SK-N-SH treated with all-trans-retinoic acid at 6 μM for 48 hours (cell line): ENCODE measurements at regions not wholly inside any gene's neighbourhood (a gene's known extent, or its start where the extent isn't known, plus 50 kb on each side); places are given as distances from the start of the nearest gene placed in this dataset.

ENCODE experiments used
- ATAC-seq: fragments of 200-7000 bp; cut with Tn5 transposase; 3 replicates; pipeline ENCODE4 v1.9.1; 2020; ENCODE audit warnings: mild to moderate bottlenecking, moderate library complexity
- ARNTL ChIP-seq: fragments of 450-650 bp; formaldehyde crosslinking; IDR thresholded peaks from 2 replicates; pipeline ENCODE4 v1.5.0; 2020; ENCODE audit warnings: low read depth, mild to moderate bottlenecking, moderate library complexity, borderline replicate concordance
- BACH2 ChIP-seq: fragments of 250-450 bp; sonication (Bioruptor Pico); IDR thresholded peaks from 2 replicates; pipeline ENCODE4 v1.9.0; 2021; ENCODE audit warnings: mild to moderate bottlenecking, borderline replicate concordance
- CREB5 ChIP-seq: fragments of 250-450 bp; sonication (Bioruptor Pico); IDR thresholded peaks from 2 replicates; pipeline ENCODE4 v1.5.1; 2020; ENCODE audit warnings: low read depth, mild to moderate bottlenecking, moderate library complexity
- CSDC2 ChIP-seq: fragments of 250-450 bp; sonication (Bioruptor Pico); IDR thresholded peaks from 2 replicates; pipeline ENCODE4 v1.5.0; 2020; ENCODE audit warnings: mild to moderate bottlenecking, moderate library complexity
- CSRNP3 ChIP-seq: fragments of 250-450 bp; sonication (Bioruptor Pico); IDR thresholded peaks from 2 replicates; pipeline ENCODE4 v1.5.1; 2021; ENCODE audit warnings: mild to moderate bottlenecking, moderate library complexity
- ESRRG ChIP-seq: fragments of 250-450 bp; sonication (Bioruptor Pico); IDR thresholded peaks from 2 replicates; pipeline ENCODE4 v1.6.1; 2021; ENCODE audit warnings: mild to moderate bottlenecking
- GLIS3 ChIP-seq: fragments of 250-450 bp; sonication (Bioruptor Pico); IDR thresholded peaks from 2 replicates; pipeline ENCODE4 v1.5.0; 2020; ENCODE audit warnings: mild to moderate bottlenecking, moderate library complexity
- ISL1 ChIP-seq: fragments of 250-450 bp; sonication (Bioruptor Pico); IDR thresholded peaks from 2 replicates; pipeline ENCODE4 v2.1.2; 2022; ENCODE audit warnings: mild to moderate bottlenecking, moderate library complexity
- OSR1 ChIP-seq: fragments of 250-450 bp; sonication (Bioruptor Pico); IDR thresholded peaks from 2 replicates; pipeline ENCODE4 v1.8.0; 2022; ENCODE audit warnings: moderate library complexity, mild to moderate bottlenecking, inconsistent platforms
- PATZ1 ChIP-seq: fragments of 250-450 bp; sonication (Bioruptor Pico); IDR thresholded peaks from 2 replicates; pipeline ENCODE4 v1.8.0; 2020; ENCODE audit warnings: mild to moderate bottlenecking, moderate library complexity, borderline replicate concordance
- POU6F1 ChIP-seq: fragments of 250-450 bp; sonication (Bioruptor Pico); IDR thresholded peaks from 2 replicates; pipeline ENCODE4 v1.8.0; 2021; ENCODE audit warnings: low read depth, mild to moderate bottlenecking, moderate library complexity, borderline replicate concordance
- PPARA ChIP-seq: fragments of 250-450 bp; sonication (Bioruptor Pico); IDR thresholded peaks from 2 replicates; pipeline ENCODE4 v1.5.0; 2020; ENCODE audit warnings: mild to moderate bottlenecking, borderline replicate concordance
- RARB ChIP-seq: fragments of 250-450 bp; sonication (Bioruptor Pico); IDR thresholded peaks from 2 replicates; pipeline ENCODE4 v1.8.0; 2021; ENCODE audit warnings: mild to moderate bottlenecking, moderate library complexity
- TCF4 ChIP-seq: fragments of 250-450 bp; sonication (Bioruptor Pico); IDR thresholded peaks from 2 replicates; pipeline ENCODE4 v1.8.0; 2021; ENCODE audit warnings: mild to moderate bottlenecking, moderate library complexity, borderline replicate concordance
- TOX ChIP-seq: fragments of 250-450 bp; sonication (Bioruptor Pico); IDR thresholded peaks from 2 replicates; pipeline ENCODE4 v1.8.0; 2021; ENCODE audit warnings: mild to moderate bottlenecking, moderate library complexity, borderline replicate concordance
- TSHZ2 ChIP-seq: fragments of 250-450 bp; sonication (Bioruptor Pico); IDR thresholded peaks from 2 replicates; pipeline ENCODE4 v1.5.0; 2020; ENCODE audit warnings: mild to moderate bottlenecking, moderate library complexity
- ZC3H10 ChIP-seq: fragments of 250-450 bp; sonication (Bioruptor Pico); IDR thresholded peaks from 2 replicates; pipeline ENCODE4 v1.5.1; 2021; ENCODE audit warnings: mild to moderate bottlenecking, moderate library complexity
- ZFP30 ChIP-seq: fragments of 450-650 bp; formaldehyde crosslinking; IDR thresholded peaks from 2 replicates; pipeline ENCODE4 v1.5.0; 2022; ENCODE audit warnings: mild to moderate bottlenecking, moderate library complexity
- ZNF565 ChIP-seq: fragments of 450-650 bp; formaldehyde crosslinking; conservative IDR thresholded peaks from 2 replicates; pipeline ENCODE4 v1.5.0; 2020; ENCODE audit warnings: low read depth, mild to moderate bottlenecking, moderate library complexity
- ZNF70 ChIP-seq: fragments of 450-650 bp; formaldehyde crosslinking; IDR thresholded peaks from 2 replicates; pipeline ENCODE4 v1.5.0; 2020; ENCODE audit warnings: mild to moderate bottlenecking, moderate library complexity

GRCh38 chr4:186775902-186776301, 52.2 kb upstream of the FAT1 start:
- TF ChIP-seq GLIS3 (CRISPR knock-in tag) (no peak), ZNF565 (CRISPR knock-in tag) (no peak), PPARA (no peak), ZC3H10 (CRISPR knock-in tag) (no peak), RARB (CRISPR knock-in tag) (no peak), TCF4 (no peak), CREB5 (CRISPR knock-in tag) (no peak), PATZ1 (CRISPR knock-in tag) (no peak), ARNTL (no peak), CSRNP3 (no peak), TOX (CRISPR knock-in tag) (no peak), ISL1 (CRISPR knock-in tag) (no peak), CSDC2 (CRISPR knock-in tag) (no peak)
- ATAC-seq = no peak

- TF ChIP-seq PPARA (no peak), ESRRG (CRISPR knock-in tag) (no peak), ZNF70 (no peak), RARB (CRISPR knock-in tag) (no peak), TOX (CRISPR knock-in tag) (no peak), POU6F1 (CRISPR knock-in tag) (no peak), ISL1 (CRISPR knock-in tag) (no peak)
- TF ChIP-seq, all 23 proteins: peak for 0
- no peak for ATAC-seq
These were observed 54.5 kb upstream of the FAT1 start for GRCh38 chr4:186778134-186778533.

GRCh38 chr4:186780291-186781031, 56.8 kb upstream of the FAT1 start:
- no peak for ATAC-seq
- TF ChIP-seq CSDC2 (CRISPR knock-in tag) = no peak
- TF ChIP-seq OSR1 (CRISPR knock-in tag) = no peak
- no peak for TF ChIP-seq CREB5 (CRISPR knock-in tag)
- TF ChIP-seq BACH2 (CRISPR knock-in tag) = no peak
- no peak for TF ChIP-seq ZFP30 (CRISPR knock-in tag)
- no peak for TF ChIP-seq TOX (CRISPR knock-in tag)

- no peak for ATAC-seq
- TF ChIP-seq PATZ1 (CRISPR knock-in tag) (no peak), ISL1 (CRISPR knock-in tag) (no peak), TSHZ2 (no peak), RARB (CRISPR knock-in tag) (no peak), ZFP30 (CRISPR knock-in tag) (no peak), CREB5 (CRISPR knock-in tag) (no peak)
These were observed 57.6 kb upstream of the FAT1 start for GRCh38 chr4:186781032-186781917.
